Ecto neural progenitor cell (in vitro differentiated cells): ENCODE measurements at regions not wholly inside any gene's neighbourhood (a gene's known extent, or its start where the extent isn't known, plus 50 kb on each side); places are given as distances from the start of the nearest gene placed in this dataset.
"Not testable (repeated sequence)": the region's sequence is repeated elsewhere in the genome, so short reads cannot be mapped to it uniquely, and the experiment has no call there.

Experiments
- DNase-seq: peaks from one replicate; pipeline ENCODE4 v3.0.0-alpha.2; 2018; ENCODE audit warnings: low spot score

DNA sequence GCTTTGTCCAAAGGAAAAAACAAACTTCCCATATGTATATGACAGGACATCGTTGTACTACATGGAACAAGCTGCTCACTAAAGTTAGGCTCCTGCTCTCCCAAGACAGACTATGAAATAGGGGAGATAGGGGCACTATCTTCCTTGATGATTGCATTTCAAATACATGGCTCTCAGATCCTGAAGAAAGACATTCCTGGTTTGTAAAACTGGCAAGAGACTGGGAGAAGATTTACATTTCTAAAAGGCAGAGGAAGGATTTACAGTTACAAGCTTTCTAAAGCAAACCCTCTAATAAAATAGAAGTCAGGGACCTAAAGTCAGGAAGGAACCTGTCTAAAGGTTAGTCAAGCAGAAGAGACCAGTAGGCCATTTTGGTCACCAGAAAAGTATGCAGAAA lies 103.7 kb downstream of the SLC17A6 start:
- no peak for DNase-seq

DNA sequence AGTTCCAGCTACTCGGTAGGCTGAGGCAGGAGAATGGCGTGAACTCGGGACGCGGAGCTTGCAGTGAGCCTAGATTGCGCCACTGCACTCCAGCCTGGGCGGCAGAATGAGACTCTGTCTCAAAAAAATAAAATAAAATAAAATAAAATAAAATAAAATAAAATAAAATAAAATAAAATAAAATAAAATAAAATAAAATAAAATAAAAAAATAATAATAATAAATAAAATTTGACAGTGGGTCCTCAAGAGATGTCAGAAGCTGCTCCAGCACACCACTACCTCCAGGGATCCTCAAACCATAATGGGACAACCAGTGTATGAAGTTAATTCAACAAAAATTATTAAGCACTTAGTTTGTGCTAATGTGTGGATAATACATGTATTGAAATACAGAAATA lies 97.4 kb downstream of the SLC17A6 start:
- not testable (repeated sequence) for DNase-seq

DNA sequence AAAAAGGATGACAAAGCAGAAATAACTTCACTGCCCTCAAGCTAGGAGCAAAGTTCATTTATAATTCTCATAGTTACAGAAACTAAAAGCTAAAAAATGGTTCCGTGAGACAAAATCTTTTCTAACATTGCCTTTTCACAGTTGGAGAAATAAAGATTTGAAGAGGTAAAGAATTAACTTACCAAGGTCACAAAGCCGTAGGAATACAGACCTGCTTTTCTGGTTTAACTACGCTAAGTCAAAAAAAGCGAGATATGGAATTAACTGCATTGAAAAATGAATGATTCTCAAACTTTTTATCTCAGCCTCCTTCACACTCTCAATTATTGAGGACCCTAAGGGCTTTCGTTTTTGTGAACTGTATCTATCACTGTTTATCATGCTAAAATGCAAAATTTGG lies 95.3 kb downstream of the SLC17A6 start:
- no peak for DNase-seq

- DNase-seq, result no peak
These were observed 94.9 kb downstream of the SLC17A6 start for GRCh38 chr11:22433094-22433455.

GRCh38 chr11:22432291-22433093 lies 94.3 kb downstream of the SLC17A6 start:
- peak; percentile 53 for DNase-seq

- DNase-seq, result no peak
These were observed 92.9 kb downstream of the SLC17A6 start for GRCh38 chr11:22431106-22431505.

DNA sequence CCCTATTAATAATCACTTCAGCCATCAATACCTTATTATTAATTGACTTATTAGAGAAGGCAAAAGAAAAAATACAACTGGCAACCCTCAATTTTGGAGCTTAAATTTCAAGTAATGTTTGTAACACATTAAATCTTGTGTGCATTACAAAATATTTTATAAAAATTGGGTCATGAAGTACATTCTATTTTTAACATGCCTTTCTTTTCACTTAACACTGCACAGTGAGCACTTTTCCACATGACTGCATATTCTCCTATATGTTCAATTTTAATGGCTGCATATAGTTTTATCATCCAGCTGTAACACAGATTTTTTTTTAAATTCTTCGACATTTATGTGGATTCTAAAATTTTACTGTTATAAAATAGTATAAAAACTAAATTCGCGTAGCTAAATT lies 92.5 kb downstream of the SLC17A6 start:
- DNase-seq, result no peak

- no peak for DNase-seq
These were observed 92.0 kb downstream of the SLC17A6 start for GRCh38 chr11:22430141-22430541.
